Stimulated activated CD4-positive, alpha-beta T cell treated with anti-CD3 and anti-CD28 coated beads, Interleukin-2, amount 100 ng/mL, for 24 hours (primary cell): ENCODE measurements at regions not wholly inside any gene's neighbourhood (a gene's known extent, or its start where the extent isn't known, plus 50 kb on each side); places are given as distances from the start of the nearest gene placed in this dataset.

Experiments used
- DNase-seq, 2 donors: peaks; one replicate each; pipeline ENCODE4 v3.0.0-alpha.2; 2020

DNA sequence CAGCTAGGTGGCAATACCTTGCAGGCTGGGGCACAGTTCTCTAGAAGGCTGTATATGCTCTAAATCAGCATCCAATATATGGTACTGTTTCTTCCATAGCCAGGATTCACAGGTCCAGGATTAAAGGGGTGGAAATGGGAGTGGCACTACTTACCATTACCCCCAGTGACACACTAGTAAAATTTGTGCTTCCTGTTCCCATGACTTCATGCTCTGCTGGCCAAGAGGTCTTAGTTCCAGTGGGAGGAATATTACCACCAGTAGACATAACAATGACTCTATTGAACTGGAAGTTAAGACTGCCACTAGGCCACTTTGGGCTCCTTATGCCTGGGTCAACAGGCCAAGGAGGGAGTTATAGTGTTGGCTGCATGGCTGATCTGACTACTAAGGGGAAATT is 174.3 kb upstream of the TNFAIP3 start:
- no peak for DNase-seq

DNA sequence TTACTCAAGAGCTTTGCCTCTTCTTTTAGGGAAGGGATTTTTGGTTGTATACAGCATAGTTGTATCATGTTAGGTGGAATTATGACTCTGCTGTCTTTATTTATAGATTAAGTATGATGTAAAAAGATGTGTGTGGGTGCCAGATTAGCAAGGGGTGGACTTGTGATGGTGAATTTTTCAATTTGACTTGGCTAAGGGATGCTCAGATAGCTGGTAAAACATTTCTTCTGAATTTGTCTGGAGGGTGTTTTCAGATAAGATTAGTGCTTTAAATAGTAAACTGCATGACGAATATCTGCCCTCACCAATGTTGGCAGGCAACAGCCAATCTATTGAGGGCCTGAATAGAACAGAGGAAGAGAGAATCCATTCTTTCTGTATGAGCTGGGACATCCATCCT is 173.3 kb upstream of the TNFAIP3 start:
- DNase-seq = no peak

DNA sequence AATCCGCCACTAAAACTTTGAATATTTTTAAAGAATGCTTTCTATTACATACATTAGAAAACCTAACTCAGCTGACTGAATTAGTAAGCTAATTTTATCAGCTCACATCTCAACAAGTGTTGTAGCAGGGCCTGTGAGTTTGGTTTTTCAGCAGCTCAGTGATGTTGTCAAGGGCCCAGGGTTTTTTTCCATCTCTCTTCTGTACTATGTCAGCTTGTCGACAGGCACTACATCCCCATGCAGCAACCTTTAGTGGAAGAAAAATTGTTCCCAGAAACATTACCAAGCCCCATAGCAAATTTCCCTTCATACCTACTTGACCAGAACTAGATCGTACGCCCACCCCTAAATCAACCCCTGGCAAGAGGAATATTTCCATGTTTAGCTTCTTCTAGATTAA is 170.3 kb upstream of the TNFAIP3 start:
- DNase-seq = no peak

DNA sequence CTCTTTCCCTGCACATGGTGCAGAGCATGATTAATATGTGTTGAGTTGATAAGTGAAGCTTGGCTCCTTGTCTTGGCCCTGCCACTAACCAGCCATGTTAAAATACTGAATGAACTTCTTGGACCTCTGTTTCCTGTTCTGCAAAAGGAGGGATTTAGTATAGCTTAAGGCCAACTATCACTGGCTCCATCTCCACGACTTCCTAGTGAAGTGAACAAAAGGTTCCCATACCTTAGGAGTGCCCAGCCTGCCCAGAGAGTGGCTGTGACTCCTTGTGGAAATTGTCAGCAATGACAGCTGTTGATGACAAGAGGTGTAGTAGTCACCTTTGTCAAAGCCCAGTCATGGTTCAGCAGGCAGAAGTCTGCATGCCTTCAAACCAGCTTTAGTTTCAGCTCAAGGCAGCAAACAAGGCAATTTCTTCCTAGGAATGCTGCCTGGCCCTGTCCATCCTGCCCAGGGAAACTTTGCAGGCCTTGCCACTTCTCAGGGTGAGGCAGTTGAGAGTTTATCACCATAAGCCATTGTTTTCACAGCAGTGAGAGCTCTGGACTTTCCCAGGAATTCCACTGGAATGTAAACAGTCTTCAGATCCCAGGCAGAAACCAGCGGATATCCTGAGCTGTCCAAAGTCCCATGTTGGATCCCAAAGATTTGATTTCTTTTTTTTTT is 169.7 kb upstream of the TNFAIP3 start:
- DNase-seq = peak in 1 of 2 donors; percentile 17

DNA sequence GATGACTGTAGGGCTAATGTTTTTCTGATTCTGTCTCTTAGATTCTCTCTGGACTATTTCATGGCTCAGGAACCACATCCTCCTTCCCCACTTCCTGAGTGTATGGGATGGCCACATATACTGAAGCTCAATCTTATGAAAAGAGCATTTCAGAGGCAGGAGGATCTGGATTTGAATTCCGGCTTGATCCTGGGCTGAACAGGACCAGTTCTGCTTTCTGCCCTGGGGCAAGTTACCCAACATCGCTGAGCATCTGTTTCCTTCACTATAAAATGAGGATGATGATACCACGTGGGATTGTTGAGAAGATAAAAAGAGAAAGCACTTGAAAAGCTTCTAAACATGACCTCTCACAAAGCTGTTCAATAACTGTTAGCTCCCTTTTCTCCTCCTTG is 168.4 kb upstream of the TNFAIP3 start:
- no peak for DNase-seq

GRCh38 chr6:137699031-137699683 is 167.9 kb upstream of the TNFAIP3 start:
- DNase-seq = peak; percentile 44 to 48

- DNase-seq = no peak
Measured at GRCh38 chr6:137700161-137700560, 166.9 kb upstream of the TNFAIP3 start.

- DNase-seq = no peak
Measured at GRCh38 chr6:137700751-137701477, 166.1 kb upstream of the TNFAIP3 start.

- DNase-seq = no peak
Measured at GRCh38 chr6:137701942-137702341, 165.1 kb upstream of the TNFAIP3 start.

DNA sequence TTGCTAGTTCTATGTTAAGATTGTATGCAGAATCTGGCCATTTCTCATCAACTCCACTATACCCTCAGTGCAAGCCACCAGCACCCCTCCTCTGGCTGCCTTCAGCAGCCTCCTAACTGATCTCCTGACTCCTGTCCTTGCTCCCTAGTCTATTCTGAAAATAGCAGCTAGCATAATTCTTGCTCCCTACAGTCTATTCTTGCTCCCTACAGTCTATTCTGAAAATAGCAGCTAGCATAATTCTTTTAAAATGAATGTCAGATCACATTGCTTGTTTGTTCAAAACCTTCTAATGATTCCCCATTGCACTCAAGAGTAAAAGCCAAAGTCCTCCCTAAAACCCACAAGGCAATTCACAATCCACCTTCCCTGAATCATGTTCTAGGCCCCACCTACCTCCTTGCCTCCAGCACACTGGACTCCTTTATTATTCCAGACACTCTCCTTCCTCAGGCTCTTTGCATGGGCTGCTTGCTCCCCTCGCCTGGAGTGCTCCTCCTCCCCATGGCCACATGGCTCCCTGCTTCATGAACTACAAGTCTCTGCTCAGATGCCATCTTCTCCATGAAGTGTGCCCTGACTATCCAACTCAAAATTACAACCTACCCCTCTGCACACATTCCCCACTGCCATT is 164.2 kb upstream of the TNFAIP3 start:
- DNase-seq = no peak

DNA sequence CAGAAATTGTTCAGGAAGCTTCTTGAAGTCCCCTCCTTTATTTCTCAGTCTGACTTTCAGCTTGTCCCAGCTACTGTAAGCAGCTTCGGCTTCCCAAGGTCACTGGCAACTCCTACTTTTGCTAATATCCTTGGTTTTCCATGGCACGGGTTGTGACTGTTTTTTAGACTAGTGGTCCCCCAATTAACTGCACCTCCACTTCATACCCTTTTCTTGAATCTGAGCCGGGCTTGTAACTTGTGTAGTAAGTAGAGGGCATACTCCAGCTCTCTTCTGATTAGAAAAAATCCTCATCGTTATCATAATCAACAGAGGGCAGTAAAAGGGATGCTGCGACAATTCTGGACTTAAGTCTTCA is 162.3 kb upstream of the TNFAIP3 start:
- no peak for DNase-seq

- peak; percentile 77 to 78 for DNase-seq
Measured at GRCh38 chr6:137705160-137706082, 161.6 kb upstream of the TNFAIP3 start.

- no peak for DNase-seq
Measured at GRCh38 chr6:137706083-137706750, 160.8 kb upstream of the TNFAIP3 start.

GRCh38 chr6:137707038-137707589 is 159.9 kb upstream of the TNFAIP3 start:
- DNase-seq = no peak

DNA sequence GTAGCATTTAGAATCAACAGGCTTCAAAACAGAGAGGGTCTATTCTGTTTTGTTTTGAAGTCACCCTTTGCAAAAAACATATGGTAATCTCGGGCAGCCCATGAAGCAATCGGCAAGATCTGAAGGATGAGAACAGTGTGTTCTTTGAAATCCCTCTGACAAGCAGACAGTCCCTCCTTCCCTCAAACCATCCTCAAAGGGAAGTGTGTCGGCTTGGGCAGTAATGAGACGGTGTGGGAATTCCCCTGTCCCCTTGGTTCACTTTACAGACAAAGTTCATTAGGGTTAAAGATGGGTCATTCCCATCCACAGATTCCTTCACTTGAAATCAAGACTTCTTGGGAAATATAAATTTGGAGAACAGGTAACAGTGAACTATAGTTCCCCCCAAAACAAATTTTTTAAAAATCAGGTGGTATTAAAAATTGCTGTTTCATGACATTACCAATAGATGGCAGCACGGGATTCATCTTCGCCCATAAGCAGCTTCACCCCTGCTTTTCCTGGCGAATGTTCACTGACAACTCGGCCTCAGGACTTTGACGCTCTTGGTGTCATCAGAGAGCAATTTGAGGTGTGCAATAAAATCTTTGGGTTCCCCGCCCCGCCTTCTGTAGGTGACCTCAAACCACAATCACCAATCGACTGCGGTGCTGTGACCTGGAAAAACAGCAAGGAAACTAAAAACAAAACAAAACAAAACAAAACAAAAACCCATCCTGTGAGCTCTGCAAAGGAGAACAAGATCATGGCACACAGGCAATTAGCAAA is 159.3 kb upstream of the TNFAIP3 start:
- peak; percentile 63 to 73 for DNase-seq

GRCh38 chr6:137708481-137708880 is 158.6 kb upstream of the TNFAIP3 start:
- DNase-seq = no peak

- peak; percentile 39 to 52 for DNase-seq
Measured at GRCh38 chr6:137709424-137710236, 157.4 kb upstream of the TNFAIP3 start.

- DNase-seq = no peak
Measured at GRCh38 chr6:137711972-137712371, 155.1 kb upstream of the TNFAIP3 start.

- no peak for DNase-seq
Measured at GRCh38 chr6:137712587-137712986, 154.5 kb upstream of the TNFAIP3 start.

- DNase-seq = no peak
Measured at GRCh38 chr6:137715589-137716045, 151.4 kb upstream of the TNFAIP3 start.
